Uterus (tissue), 2 donors: ENCODE measurements at regions not wholly inside any gene's neighbourhood (a gene's known extent, or its start where the extent isn't known, plus 50 kb on each side); places are given as distances from the start of the nearest gene placed in this dataset.

Experiments
- CTCF ChIP-seq, 4 experiments: fragments of 200-600 bp in 2 of 4; fragments of 450-650 bp in 2 of 4; sonication (generic) in 2 of 4; IDR thresholded peaks; one replicate each; pipeline ENCODE4 v1.5.1; 2016 to 2019; ENCODE audit warnings: antibody characterized with exemption in 4 of 4, mild to moderate bottlenecking in 2 of 4, moderate library complexity in 1 of 4
- POLR2A ChIP-seq, 2 donors: fragments of 450-650 bp; IDR thresholded peaks; one replicate each; pipeline ENCODE4 v1.6.1; 2016; ENCODE audit warnings: antibody characterized with exemption in 2 of 2, mild to moderate bottlenecking in 1 of 2, moderate library complexity in 1 of 2

GRCh38 chr2:120419073-120419472, 73.1 kb downstream of the INHBB start:
- TF ChIP-seq CTCF (IDR thresholded peaks at IDR 0.05): no peak
- TF ChIP-seq POLR2A (IDR thresholded peaks at IDR 0.05): no peak
